ENCODE measurements at regions not wholly inside any gene's neighbourhood (a gene's known extent, or its start where the extent isn't known, plus 50 kb on each side); places are given as distances from the start of the nearest gene placed in this dataset.

- no peak for DNase-seq
Observed at GRCh38 chr4:114472269-114473032, 126.2 kb upstream of the UGT8 start.

- DNase-seq = no peak
Observed at GRCh38 chr4:114474188-114474800, 124.3 kb upstream of the UGT8 start.

GRCh38 chr4:114476310-114476709, 122.3 kb upstream of the UGT8 start:
- no peak for DNase-seq

GRCh38 chr4:114479595-114479994, 119.0 kb upstream of the UGT8 start:
- no peak for DNase-seq

DNA sequence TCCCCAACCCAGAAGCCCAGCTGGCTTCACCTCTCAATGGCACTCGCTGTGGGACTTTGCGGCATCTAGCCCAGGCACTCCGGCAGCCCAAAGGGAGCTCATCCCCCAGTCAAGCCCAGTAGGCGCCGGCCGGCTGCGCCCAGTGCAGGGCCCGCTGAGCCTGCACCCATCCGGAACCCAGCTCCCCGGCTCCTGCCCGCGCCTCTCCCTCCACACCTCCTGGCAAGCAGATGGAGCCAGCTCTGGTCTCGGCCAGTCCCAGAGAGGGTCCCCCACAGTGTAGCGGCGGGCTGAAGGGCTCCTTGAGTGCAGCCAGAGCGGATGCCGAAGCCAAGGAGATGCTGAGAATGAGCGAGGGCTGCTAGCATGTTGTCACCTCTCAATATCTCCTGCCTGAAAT, 116.8 kb upstream of the UGT8 start:
- DNase-seq = no peak

DNA sequence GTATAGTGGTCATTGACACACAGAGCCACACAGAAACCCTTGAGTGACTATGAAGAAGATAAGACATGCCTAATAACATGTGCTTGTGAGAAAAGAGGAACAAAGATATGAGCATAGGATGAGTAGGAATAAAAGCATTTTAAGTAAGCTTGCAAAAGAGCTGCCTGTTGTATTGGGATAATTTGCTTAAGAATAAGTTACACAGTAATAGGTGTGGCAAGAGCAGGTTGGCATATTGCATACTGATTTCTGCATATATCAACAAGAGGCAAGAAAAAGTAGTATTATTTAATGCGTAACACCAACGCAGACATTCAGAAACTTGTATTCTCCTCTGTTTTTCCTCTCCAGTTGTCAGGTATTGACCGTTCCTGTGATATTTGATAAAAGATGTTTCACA, 111.5 kb upstream of the UGT8 start:
- DNase-seq = no peak

DNA sequence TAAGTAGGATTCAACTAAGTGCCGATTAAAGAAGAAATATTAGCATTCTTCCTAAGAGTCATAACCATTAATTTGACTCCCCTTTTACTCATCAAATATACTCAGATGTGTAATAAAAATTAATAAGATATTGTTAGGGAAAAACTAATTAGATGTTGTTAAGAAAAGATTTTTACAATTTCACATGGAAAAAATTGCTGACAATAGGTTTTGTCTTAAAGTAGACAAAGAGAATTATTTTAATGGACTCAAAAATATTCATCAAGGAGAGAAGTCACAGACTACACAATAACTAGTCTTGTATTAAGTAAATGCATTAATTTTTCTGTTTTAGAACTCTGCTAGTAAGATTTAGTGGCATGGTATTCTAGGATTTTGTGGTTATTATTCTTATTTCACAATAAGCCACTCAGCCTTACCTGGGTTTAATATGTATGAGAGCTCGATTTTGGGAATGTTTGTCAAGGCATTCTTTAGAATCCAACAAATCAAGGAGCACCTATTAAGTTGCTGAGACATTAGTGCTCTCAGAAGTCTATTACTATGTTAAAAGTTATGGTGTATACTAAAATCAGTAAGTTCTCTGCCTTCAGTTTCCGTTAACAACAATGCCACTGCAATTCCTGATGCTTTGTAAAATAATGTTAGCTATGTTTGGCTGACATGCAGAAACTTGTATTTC, 110.2 kb upstream of the UGT8 start:
- DNase-seq = no peak

GRCh38 chr4:114494246-114494803, 104.3 kb upstream of the UGT8 start:
- no peak for DNase-seq

DNA sequence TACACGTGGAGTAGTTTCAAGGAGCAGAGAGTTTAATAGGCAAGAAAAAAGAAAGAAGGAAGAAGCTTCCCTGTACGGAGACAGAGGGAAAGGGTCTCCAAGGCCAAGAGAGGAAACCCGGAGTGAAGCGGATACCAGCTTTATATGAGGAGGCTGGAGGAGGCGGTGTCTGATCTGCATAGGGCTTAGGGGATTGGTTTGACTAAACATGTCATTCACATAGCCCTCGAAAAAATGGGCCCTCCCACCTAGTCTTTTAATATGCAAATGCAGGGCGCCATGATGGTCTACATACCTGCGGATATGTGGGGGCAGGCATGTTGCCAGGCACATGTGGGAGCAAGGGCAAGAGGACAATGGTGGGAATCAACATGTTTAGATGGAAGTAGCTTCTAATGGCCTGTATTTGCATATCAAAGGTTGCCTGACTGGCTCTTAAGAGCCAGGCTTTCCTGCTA, 103.1 kb upstream of the UGT8 start:
- no peak for DNase-seq

- no peak for DNase-seq
Observed at GRCh38 chr4:114497116-114497515, 101.5 kb upstream of the UGT8 start.

GRCh38 chr4:114509340-114509739, 89.3 kb upstream of the UGT8 start:
- no peak for DNase-seq

- DNase-seq = no peak
Observed at GRCh38 chr4:114512595-114513295, 85.9 kb upstream of the UGT8 start.

- no peak for DNase-seq
Observed at GRCh38 chr4:114519368-114519767, 79.2 kb upstream of the UGT8 start.

- DNase-seq = no peak
Observed at GRCh38 chr4:114527170-114527569, 71.4 kb upstream of the UGT8 start.

DNA sequence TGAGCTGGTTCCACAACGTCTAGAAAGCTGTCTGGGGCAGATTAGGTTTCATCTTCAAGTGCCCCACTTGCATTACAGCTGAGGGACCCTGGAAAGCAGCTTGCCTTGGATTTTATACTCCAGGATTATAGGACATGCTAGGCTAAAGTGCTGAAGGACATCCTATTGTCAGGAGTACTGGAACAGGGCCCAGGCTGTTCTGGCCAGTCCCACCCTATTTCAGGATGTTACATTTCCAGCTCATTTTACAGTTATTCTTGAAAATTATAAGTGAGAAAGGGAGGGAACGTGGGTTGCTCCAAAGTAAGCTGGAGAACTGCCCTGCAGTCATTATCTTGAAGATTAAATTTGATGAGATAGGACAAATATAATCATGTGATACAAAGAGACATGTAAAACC, 71.0 kb upstream of the UGT8 start:
- no peak for DNase-seq

- no peak for DNase-seq
Observed at GRCh38 chr4:114535725-114536124, 62.9 kb upstream of the UGT8 start.

GRCh38 chr4:114537352-114537751, 61.3 kb upstream of the UGT8 start:
- DNase-seq = no peak

DNA sequence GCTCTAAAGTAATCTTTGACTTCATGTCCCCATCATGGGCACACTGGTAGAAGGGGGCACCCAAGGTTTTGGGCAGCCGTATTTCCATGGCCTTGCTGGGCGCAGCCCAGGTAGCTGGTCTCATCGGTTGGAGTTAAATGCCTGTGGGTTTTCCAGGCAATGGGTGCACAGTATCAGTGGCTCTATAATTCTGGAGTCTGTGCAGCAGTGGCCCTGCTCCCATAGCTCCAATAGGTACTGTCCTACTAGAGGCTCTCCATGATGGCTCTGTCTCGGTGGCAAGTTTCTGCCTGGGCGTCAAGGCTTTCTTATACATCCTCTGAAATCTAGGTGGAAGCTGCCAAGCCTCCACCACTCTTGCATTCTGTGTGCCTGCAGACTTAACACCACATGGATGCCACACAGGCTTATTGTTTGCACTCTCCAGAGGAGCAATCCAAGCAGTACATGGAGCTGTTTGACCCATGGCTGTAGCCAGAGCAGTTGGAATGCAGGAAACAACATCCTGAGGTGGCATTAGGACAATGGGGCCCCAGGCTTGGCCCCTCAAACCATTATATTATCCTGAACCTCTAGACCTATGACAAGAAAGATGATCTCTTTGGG, 60.5 kb upstream of the UGT8 start:
- DNase-seq = no peak

GRCh38 chr4:114539985-114540384, 58.6 kb upstream of the UGT8 start:
- DNase-seq = no peak

- DNase-seq = no peak
Observed at GRCh38 chr4:114547340-114548134, 51.1 kb upstream of the UGT8 start.

Measured in fibroblast of skin of right quadriceps (primary cell).